HG02852 (cell line): ENCODE measurements at regions not wholly inside any gene's neighbourhood (a gene's known extent, or its start where the extent isn't known, plus 50 kb on each side); places are given as distances from the start of the nearest gene placed in this dataset.
A peak's percentile ranks its signal among the peaks of the same experiment; 100 is the strongest.
"Not testable (repeated sequence)": the region's sequence is repeated elsewhere in the genome, so short reads cannot be mapped to it uniquely, and the experiment has no call there.

ENCODE experiments used
- ATAC-seq: cut with Tn5 transposase; IDR thresholded peaks from one replicate; pipeline ENCODE4 v1.9.1; 2021; ENCODE audit warnings: mild to moderate bottlenecking, moderate library complexity; ENCODE audit not compliant: unreplicated experiment

- ATAC-seq = no peak
Measured at GRCh38 chr16:76970087-76970744, 220.8 kb upstream of the MON1B start.

GRCh38 chr16:76970745-76971099, 220.3 kb upstream of the MON1B start:
- ATAC-seq = no peak

GRCh38 chr16:76976101-76976500, 214.9 kb upstream of the MON1B start:
- ATAC-seq = peak; percentile 95

- ATAC-seq = no peak
Measured at GRCh38 chr16:76976756-76977155, 214.2 kb upstream of the MON1B start.

DNA sequence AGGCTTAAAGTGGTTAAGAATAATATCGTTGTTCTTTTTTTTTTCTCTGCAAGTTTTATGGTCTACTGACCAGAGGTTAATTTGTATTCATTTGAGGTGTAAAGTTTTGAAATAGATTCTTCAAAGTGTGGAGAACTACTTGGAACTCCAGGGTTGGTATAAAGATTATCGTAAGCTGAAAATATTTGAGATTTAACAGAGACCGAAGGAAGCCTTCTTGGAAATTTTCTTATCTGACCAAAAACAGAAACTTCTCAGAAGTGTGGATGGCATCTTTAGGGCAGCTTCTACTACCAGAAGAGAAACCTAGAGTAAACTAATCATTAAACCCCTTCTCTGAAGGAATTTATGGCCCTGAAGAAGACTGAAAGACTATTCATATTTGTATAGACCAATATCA, 206.8 kb upstream of the MON1B start:
- no peak for ATAC-seq

- ATAC-seq = no peak
Measured at GRCh38 chr16:76985392-76986045, 205.5 kb upstream of the MON1B start.

DNA sequence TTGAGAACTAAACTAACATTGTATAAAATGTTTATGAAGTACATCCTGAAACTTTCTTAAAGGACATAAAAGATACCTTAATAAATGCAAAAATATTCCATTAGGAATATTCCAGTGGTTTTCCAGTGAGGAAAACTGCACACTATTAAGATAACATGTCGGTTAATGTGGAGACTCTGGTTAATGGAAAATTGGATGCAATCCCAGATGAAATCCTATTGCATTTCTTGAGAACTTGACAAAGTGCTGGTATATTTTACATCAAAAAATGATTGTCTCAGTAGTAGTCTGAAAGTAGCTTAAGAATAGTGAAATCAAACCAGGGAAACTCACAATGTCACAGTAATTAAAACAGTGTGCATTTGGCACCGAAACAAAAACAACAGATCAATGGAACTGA, 202.5 kb upstream of the MON1B start:
- no peak for ATAC-seq

- no peak for ATAC-seq
Measured at GRCh38 chr16:77002644-77003043, 188.3 kb upstream of the MON1B start.

GRCh38 chr16:77009453-77009852, 181.5 kb upstream of the MON1B start:
- ATAC-seq = no peak

GRCh38 chr16:77014441-77014840, 176.5 kb upstream of the MON1B start:
- ATAC-seq = no peak

- no peak for ATAC-seq
Measured at GRCh38 chr16:77030600-77030999, 160.4 kb upstream of the MON1B start.

DNA sequence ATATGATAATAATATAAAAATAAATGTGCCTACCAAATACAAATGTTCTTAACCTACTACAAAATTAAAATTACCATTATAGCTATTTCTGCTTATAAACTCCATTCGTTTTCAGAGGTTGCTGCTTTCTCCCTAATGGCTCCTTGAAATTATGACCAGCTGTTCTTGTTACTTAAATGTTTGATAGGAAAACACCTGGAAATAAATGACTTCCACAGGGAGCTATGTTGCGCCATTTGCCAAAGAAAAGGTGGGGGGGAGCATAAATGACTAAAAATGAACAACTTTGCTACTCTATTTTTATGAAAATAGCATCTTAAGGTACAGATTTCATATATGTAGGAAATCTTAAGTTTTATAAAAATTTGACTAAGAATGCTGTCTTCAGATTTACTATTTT, 157.5 kb upstream of the MON1B start:
- no peak for ATAC-seq

- no peak for ATAC-seq
Measured at GRCh38 chr16:77035361-77035760, 155.6 kb upstream of the MON1B start.

- no peak for ATAC-seq
Measured at GRCh38 chr16:77037696-77038347, 153.2 kb upstream of the MON1B start.

DNA sequence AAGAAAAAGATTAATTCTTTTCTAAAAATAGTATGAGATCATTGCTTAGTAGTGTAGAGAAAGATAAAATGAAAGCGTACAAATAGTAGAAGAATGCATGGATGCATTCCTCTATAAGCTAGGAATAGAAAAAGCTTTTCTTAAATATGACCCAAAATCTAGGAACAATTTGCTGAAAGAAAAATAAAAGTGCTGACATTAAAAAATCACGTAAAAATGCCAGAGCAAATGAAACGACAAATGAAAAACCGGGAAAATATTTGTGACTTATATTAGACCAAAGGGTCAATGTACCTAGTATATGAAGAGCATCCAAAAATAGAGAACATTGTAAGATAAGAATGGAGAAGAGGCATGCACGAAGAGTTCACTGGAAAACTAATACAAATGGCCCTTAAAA, 149.5 kb upstream of the MON1B start:
- no peak for ATAC-seq

DNA sequence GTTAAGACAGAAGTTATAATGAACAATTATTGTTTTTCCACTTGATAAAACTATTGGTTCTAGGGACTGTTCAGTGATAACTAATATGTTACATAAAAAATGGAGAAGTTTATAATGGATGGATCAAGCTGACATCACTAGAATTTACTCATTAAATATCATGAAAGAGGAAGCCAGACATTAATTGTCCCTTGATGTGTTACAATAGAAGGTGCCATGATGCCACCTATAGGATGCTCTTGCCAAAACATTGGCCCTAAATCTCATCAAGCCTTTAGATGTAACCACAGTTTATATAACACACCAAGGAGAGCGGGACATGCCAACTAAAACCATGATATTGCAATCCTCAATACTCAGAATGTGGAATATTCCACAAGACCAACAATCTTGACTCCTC, 147.9 kb upstream of the MON1B start:
- no peak for ATAC-seq

DNA sequence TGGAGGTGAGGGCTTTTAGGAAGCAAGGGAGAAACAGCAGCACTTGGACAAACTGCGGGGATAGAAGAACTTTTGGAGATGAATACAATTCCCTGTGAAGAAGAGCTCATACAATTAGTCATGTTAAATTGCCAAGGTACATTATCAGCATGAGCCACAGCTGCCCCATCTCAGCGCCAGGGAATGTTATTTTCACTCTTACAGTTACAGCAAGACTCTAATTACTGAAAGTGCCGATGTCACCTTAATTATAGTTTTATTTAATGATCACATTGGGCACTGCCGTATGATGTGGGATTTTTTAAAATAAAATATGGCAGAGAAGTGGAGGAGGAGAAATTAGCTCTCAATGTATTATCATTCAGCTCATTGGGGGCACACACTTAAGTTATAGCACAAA, 144.8 kb upstream of the MON1B start:
- no peak for ATAC-seq

- ATAC-seq = no peak
Measured at GRCh38 chr16:77048085-77048484, 142.9 kb upstream of the MON1B start.

DNA sequence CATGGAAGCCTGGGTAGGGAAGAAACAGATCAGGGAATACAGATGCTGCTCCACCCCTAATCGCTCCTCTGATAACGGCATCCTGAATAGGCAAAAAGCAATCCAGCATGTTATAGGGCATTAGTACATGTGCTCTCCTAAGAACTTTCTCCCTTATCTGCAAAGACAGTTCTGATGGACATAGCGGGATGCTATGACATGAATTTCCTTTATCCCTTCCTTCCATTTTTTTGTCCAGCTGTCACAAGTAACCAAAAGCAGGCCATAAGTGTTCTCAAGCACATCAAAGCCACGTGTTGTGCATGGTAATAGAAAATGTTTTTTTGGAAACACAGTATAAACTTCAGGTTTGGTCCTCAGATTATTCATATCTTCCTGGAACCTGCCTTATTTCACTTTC, 141.4 kb upstream of the MON1B start:
- no peak for ATAC-seq

DNA sequence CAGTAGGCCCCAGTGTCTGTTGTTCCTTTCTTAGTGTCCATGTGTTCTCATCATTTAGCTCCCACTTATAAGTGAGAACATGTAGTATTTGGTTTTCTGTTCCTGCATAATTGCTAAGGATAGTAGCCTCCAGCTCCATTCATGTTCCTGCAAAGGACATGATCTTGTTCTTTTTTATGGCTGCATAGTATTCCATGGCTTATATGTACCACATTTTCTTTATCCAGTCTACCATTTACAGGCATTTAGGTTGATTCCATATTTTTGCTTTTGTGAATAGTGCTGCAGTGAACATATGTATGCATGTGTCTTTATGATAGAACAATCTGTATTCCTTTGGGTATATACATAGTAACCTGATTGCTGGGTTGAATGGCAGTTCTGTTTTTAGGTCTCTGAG, 134.4 kb upstream of the MON1B start:
- ATAC-seq = not testable (repeated sequence)

DNA sequence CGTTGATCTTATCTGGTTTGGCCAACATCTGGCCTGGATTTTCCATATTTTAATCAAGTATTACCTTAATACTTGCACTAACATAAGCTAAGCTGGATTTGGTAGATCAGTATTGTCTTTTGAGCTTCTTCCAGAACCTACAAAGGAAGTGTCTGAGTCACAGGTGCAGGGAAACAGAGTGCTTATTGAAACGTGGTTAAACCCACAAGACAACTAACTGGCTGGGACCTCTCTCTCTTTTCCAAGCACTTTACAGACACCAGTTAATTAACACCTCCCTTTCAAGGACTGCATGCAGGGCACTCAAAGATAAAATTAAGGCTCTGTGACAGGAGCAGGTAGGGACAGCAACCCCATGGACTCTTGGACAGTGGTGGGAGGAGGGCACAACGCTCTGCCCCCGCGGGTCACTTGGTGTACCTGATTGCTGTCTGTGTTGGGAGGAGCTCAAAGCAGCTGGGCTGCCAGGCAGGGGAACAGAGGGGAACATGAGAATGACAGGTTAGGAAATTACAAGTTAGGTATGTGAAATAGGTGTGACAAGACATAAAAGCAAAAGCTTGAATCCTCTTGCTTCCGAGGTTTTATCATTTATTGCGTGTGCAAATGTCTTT, 133.7 kb upstream of the MON1B start:
- no peak for ATAC-seq

DNA sequence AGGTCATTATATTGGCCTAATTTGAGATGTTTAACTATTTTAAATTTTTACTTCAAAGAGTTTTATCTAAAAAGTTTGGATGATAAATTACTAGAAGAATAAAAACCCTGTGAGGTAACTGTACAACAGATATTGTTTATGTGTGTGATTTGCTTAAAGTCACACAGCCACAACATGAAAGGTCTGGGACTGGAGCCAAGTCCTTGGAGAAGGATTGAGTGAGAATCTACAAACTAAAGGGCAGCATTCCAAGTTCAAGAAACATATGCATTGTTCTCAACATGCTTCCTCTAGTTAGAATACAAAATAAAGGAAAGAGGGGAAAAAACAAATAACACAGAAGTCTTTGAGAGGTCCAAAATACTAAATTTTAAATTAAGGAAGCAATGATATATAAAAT, 131.5 kb upstream of the MON1B start:
- ATAC-seq = no peak
